ENCODE measurements at regions not wholly inside any gene's neighbourhood (a gene's known extent, or its start where the extent isn't known, plus 50 kb on each side); places are given as distances from the start of the nearest gene placed in this dataset.

DNA sequence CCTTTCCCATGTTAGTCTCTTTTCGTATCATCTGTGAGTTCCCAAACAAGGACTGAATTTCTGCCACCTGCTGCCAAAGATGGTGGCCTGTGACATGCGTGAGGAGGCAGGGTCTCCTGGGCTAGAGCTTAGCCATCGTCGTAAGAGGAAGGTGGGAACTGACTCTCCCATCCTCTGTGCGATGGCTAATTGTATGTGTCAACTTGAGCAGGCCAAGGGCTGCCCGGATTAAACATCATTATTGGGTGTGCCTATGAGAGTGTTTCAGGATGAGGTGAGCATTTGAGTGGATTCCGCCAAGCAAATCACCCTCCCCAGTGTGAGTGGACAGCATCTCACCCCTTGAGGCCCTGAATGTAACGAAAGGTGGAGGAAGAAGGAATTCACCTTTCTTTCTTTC, 220.7 kb upstream of the DIO3 start:
- TF ChIP-seq, protein P1, sequence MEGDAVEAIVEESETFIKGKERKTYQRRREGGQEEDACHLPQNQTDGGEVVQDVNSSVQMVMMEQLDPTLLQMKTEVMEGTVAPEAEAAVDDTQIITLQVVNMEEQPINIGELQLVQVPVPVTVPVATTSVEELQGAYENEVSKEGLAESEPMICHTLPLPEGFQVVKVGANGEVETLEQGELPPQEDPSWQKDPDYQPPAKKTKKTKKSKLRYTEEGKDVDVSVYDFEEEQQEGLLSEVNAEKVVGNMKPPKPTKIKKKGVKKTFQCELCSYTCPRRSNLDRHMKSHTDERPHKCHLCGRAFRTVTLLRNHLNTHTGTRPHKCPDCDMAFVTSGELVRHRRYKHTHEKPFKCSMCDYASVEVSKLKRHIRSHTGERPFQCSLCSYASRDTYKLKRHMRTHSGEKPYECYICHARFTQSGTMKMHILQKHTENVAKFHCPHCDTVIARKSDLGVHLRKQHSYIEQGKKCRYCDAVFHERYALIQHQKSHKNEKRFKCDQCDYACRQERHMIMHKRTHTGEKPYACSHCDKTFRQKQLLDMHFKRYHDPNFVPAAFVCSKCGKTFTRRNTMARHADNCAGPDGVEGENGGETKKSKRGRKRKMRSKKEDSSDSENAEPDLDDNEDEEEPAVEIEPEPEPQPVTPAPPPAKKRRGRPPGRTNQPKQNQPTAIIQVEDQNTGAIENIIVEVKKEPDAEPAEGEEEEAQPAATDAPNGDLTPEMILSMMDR (IDR thresholded peaks at IDR 0.05; ENCODE audit: insufficient read depth, low read length, poor library complexity, severe bottlenecking): no peak
- DNase-seq (ENCODE audit: low read depth): no peak
- Histone ChIP-seq H3K4me3 (ENCODE audit: low read depth, low read length) (no peak overlapping the region), H3K36me3 (ENCODE audit: control insufficient read depth, insufficient read depth, low read length) (no peaks in the 10 kb centered on the region), H3K27me3 (ENCODE audit: control insufficient read depth, insufficient read depth, low read length) (no peaks in the 10 kb centered on the region)

GRCh38 chr14:101347893-101348777, 213.2 kb upstream of the DIO3 start:
- TF ChIP-seq, protein P1 (IDR thresholded peaks at IDR 0.05; ENCODE audit: insufficient read depth, low read length, poor library complexity, severe bottlenecking): no peak
- no peaks in the 10 kb centered on the region for H3K27me3 ChIP-seq (ENCODE audit: control insufficient read depth, insufficient read depth, low read length)
- H3K4me3 ChIP-seq (ENCODE audit: low read depth, low read length): no peak overlapping the region
- DNase-seq (ENCODE audit: low read depth): no peak
- H3K36me3 ChIP-seq (ENCODE audit: control insufficient read depth, insufficient read depth, low read length): no peaks in the 10 kb centered on the region

DNA sequence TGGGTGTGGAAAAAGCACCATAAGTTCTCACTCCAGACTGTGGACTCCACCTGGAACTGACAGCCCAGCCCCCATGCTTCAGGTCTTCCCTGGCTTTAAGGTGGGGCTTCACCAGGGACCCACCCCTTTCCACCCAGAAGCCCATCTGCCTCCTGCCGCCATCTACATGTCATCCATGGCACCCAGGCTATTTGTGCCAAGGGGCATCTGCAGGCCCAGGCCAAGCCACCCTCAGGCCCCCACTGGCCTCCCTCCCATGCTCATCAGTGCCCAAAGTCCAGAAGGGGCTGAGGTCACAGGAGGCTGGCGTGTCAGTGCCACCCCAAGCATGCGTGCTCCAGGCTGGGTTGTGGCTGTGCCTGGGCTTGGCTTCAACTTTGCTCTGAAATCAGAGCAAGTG, 212.2 kb upstream of the DIO3 start:
- H3K36me3 ChIP-seq (ENCODE audit: control insufficient read depth, insufficient read depth, low read length): no peaks in the 10 kb centered on the region
- no peak overlapping the region for H3K4me3 ChIP-seq (ENCODE audit: low read depth, low read length)
- TF ChIP-seq, protein P1 (IDR thresholded peaks at IDR 0.05; ENCODE audit: insufficient read depth, low read length, poor library complexity, severe bottlenecking): no peak
- no peak for DNase-seq (ENCODE audit: low read depth)
- H3K27me3 ChIP-seq (ENCODE audit: control insufficient read depth, insufficient read depth, low read length): no peaks in the 10 kb centered on the region

GRCh38 chr14:101350021-101350420, 211.3 kb upstream of the DIO3 start:
- Histone ChIP-seq H3K36me3 (ENCODE audit: control insufficient read depth, insufficient read depth, low read length) (no peaks in the 10 kb centered on the region), H3K27me3 (ENCODE audit: control insufficient read depth, insufficient read depth, low read length) (no peaks in the 10 kb centered on the region), H3K4me3 (ENCODE audit: low read depth, low read length) (no peak overlapping the region)
- TF ChIP-seq, protein P1 (IDR thresholded peaks at IDR 0.05; ENCODE audit: insufficient read depth, low read length, poor library complexity, severe bottlenecking): no peak
- no peak for DNase-seq (ENCODE audit: low read depth)

GRCh38 chr14:101350691-101351090, 210.6 kb upstream of the DIO3 start:
- TF ChIP-seq, protein P1 (IDR thresholded peaks at IDR 0.05; ENCODE audit: insufficient read depth, low read length, poor library complexity, severe bottlenecking): no peak
- Histone ChIP-seq H3K4me3 (ENCODE audit: low read depth, low read length) (no peak overlapping the region), H3K36me3 (ENCODE audit: control insufficient read depth, insufficient read depth, low read length) (no peaks in the 10 kb centered on the region), H3K27me3 (ENCODE audit: control insufficient read depth, insufficient read depth, low read length) (no peaks in the 10 kb centered on the region)
- no peak for DNase-seq (ENCODE audit: low read depth)

GRCh38 chr14:101351146-101351545, 210.1 kb upstream of the DIO3 start:
- no peaks in the 10 kb centered on the region for H3K36me3 ChIP-seq (ENCODE audit: control insufficient read depth, insufficient read depth, low read length)
- H3K4me3 ChIP-seq (ENCODE audit: low read depth, low read length): no peak overlapping the region
- H3K27me3 ChIP-seq (ENCODE audit: control insufficient read depth, insufficient read depth, low read length): no peaks in the 10 kb centered on the region
- TF ChIP-seq, protein P1 (IDR thresholded peaks at IDR 0.05; ENCODE audit: insufficient read depth, low read length, poor library complexity, severe bottlenecking): no peak
- DNase-seq (ENCODE audit: low read depth): no peak

Data from kidney epithelial cell (primary cell).